GM21737 (cell line): ENCODE measurements at regions not wholly inside any gene's neighbourhood (a gene's known extent, or its start where the extent isn't known, plus 50 kb on each side); places are given as distances from the start of the nearest gene placed in this dataset.
A peak's percentile ranks its signal among the peaks of the same experiment; 100 is the strongest.

Source experiments
- ATAC-seq: cut with Tn5 transposase; IDR thresholded peaks from one replicate; pipeline ENCODE4 v1.9.1; 2021; ENCODE audit warnings: mild to moderate bottlenecking, moderate library complexity; ENCODE audit not compliant: unreplicated experiment

- ATAC-seq, result peak; percentile 31
Observed at GRCh38 chr10:110355141-110355831, 50.6 kb upstream of the SMNDC1 start.

DNA sequence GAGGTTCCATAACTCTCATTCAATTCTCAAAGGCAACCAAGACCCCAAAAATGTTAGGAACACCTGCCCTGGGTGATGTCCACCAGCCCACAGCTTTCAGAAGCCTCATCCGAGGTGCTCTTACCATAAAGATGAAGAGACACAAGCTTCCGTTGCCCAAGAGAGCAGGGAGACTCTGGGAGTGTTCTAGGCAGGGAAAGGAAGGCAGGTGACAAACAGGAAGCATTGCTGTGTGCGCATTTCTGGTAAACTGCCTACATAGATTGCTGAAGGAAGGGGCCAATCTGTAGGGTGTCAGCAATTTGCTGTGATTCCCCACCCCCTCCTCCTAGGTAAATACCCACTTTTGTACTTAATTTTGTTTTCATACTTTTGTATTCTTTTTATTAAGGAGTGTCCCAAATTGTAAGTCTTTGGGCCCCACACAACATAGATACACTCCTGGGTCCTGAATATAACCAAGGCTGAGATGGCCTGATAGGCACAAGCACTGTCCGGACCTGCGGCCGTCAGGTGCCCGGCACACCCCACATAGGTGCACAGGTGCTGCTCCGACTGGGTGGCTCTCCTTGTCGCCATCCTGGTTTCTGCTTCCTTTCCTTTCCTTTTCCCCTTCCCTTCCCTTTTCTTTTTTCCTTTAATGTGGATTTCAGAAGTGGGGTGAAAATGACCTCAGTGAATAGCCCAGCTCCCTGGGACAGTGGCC is 51.4 kb upstream of the SMNDC1 start:
- peak; percentile 13 for ATAC-seq

DNA sequence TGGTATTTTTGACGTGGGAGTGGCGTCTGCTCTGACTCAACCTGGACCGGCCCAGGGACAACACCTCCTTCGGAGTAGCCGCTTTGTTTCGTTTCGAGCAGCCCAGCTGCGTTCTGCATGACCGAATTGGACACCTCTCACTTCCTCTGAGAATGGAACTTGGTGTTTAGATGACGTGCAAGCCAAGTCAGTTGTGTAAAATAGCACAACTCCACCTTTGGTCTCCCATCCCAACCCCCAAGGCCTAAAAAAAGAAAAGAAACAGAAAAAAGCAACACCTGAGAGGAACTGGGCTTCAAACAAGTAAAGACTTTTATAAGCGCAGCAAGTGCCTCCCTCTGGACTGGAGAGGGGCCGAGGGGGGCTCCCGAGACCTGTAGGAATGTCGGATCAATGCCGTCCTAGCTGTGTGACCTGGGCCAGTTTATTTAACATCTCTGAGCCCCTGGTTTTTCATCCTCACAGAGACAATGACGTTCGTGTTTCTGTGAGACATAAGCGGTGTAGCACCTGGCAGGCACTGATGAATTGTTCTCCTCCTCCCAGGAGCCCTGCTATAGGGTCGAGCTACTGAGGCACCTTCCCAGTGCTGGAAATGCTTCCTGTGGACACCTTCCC is 52.0 kb upstream of the SMNDC1 start:
- ATAC-seq, result peak; percentile 75

- no peak for ATAC-seq
Observed at GRCh38 chr10:110357252-110357780, 52.6 kb upstream of the SMNDC1 start.

DNA sequence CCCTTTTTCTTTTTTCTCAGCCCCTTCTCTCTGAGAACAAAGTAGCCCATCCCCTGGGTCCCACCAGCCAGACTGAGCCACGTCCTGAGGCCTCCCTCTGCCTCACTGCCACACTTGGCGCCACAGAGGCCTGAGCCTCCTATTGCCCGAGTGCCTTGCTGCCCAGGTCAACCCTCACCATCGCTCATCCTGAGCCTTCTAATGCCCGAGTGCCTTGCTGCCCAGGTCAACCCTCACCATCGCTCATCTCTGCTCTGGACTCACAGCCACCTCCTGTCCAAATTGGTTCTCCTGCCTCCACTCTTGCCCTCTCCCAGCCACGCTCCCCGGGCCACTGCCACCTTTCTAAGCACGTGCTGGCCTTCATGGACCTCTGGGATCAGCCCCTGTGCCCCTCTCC is 53.2 kb upstream of the SMNDC1 start:
- ATAC-seq, result no peak

DNA sequence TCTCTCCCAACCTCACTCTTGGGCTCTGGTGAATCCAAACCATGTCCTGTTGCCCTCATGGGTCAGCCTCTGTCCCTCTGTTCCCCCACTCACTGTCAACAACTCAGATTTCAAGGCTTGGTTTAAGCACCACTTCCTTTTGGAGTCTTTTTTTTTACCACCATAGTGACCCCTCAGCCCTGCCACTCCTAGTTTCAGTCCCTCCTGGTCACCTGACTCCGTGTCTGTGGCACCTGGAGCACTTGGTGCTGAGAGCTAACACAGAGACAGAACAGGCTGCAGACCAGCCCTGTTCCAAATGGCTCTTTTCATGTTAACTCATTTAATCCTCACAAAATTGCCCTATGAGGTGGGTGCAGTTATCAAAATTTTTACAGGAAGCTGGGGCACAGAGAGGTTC is 53.6 kb upstream of the SMNDC1 start:
- no peak for ATAC-seq

DNA sequence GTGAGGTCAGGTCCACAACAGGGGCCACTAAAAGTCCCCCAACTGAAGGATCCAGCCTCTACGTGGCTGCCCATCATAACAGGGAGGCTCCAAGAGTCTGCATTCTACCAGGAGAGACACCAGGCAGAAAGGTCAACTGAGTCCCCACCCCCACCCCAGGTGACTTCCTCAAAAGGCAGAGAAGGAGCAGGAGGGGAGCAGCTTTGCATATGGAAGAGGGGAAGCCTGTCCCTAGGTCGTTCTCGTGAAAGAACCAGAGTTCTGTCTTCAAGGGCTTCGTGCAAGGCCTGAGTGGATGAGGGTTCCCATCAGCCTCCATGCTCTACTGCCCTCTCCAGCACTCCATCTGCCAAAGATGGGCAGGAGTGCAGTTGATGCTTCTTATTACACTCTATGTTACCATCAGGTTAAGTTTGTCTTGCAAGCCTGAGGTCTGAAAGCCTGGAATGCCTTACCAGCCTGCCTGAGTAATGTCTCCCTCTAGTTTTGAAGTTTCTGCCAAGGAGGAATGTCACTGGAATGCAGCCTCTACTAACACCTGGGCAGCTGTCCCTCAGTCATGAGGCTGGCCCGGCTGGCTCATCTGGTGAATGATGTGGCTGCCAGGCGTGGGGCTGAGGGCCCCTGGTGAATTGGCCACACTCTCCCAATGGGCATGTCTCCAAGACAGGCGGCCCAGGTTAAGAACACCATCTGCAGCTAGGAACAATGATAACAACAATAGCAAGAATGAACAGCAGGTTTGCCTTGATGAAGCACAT is 54.3 kb upstream of the SMNDC1 start:
- no peak for ATAC-seq

DNA sequence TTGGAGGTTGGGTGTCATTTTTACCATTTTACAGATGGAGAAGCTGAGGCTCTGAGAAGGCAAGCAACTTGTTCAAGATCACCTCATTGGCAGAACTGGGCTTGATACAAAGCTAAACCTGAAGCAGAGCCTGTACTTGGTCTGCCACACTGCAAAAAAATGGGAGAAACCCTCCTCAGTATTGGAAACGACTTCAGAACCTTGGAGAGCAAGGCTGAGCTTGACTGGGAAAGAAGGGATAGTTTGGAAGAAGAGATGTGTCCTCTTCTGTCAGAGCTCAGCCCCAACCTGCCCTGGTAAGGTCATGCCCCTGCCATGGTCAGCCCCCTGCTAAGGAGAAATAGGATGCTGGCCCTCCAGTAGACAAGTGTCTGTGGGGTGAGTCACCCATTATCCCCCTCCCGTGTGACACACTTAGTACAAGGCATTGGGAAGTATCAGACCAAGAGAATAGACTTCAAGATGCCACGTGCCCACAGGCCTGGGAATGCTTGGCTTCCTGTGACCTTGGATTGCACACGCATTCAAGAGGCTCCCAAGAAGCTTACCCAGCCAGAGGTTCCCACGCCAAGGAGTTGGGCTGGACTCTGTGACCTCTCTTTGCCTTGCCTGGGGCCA is 56.2 kb upstream of the SMNDC1 start:
- ATAC-seq, result no peak

GRCh38 chr10:110361800-110362456 is 57.2 kb upstream of the SMNDC1 start:
- ATAC-seq, result no peak

DNA sequence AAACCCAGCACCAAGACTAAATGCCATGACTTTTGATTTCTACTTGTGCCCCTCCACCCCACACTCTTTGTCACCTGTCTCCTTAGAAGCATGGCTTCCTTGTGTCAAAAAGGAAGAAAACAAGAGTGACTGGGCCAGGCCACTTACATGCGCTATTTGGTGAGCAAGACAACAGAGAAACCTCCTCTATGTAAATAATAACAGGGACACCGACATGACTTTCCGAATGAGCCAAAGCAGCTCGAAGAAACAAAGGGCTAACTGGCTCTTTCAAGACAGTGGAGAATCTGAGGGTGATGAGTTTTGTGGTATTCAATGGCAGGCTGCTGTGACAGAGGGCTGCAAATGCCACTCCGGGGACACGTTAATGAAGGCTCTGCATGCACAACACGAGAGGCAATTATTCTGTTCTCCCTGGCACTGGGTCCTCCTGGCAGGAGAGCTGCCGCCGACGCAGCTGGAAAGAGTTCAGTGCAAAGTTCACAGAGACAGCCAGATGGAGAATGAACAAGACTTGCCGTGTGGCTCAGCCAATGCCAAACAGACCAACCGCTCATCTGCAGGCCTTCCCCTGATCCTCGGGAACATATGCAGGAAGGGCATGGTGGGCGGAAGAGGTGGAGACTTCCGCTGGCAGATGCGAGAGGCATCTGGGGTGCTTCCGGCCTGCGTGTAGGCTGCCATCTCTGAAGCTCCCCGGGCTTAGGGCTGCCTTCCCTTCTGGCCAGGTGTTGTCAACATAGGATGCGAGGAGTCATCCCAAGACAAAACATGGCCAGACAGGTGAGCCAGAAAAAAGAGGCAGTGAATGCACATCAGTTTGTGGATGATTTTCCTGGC is 59.1 kb upstream of the SMNDC1 start:
- ATAC-seq, result no peak

DNA sequence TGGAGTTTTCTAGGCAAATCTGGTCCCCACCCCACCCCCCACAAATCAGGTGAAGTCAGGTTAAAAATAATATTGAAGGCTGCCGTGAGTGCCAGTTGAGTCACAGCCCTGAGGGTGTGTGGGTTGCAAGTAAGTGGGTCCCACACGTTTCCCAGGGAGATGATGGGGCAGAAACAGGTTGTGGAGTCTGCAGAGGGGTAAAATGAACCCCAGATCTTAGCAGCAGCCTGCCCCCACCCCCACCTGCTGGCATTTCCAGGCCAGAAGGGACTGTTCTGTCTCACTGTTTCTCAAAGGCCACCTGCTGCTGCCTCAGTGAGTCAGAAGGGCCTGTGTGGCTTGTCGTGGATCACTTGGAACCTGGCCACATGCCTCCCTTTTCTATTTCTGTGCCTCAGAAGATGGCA is 59.8 kb upstream of the SMNDC1 start:
- ATAC-seq, result no peak

DNA sequence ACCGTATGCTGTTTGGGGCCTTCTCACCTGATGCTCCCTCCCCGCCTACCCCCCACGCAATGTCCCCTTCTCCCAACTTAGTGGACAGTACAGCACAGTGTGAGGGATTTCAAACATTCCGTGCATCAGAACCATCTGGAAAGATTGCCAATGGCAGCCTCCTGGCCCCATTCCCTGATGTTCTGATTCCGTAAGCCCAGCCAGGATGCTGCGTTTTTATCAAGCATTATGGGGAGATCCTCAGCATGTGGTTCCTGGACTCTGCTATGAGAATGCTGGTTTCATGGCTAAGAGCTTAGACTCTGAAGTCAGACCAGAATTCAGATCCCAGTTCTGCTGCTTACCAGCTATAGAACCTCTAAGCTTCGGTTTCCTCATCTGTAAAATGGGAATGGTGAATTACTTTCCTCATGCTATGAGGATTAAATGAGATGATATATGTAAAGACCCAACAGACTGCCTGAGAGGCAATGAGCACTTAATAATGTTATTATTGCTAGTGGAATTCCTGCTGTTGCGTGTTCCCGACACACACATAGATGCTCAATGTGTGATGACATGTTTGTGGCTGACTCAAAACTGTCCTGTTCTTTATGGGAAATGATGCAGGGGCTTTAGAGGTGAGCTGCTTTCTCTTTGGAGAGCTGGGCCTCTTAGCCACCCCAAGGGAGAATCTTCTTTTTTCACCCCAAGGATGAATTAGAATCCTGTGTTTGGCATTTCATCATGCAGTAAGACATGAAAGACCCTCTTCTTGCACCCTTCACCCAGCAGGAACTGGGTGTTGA is 60.8 kb upstream of the SMNDC1 start:
- ATAC-seq, result no peak

DNA sequence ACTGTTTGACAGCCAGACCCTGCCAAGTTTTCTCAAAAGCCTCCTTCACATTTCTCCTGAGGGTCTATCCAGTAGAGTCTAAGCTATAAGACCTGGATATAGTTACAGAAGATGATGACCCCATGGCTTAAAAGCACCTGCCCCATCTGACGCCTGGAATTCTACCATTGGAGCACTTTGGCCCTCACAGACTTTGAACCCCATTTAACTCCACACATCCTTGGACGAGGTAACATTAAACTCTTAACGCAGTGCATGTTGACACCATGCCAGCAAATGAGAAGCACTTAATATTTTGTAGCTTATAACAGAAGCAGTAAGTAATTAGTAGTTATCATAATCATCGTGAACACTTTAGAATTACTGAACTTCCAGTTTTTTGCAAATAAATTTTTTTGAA is 61.9 kb upstream of the SMNDC1 start:
- ATAC-seq, result no peak

DNA sequence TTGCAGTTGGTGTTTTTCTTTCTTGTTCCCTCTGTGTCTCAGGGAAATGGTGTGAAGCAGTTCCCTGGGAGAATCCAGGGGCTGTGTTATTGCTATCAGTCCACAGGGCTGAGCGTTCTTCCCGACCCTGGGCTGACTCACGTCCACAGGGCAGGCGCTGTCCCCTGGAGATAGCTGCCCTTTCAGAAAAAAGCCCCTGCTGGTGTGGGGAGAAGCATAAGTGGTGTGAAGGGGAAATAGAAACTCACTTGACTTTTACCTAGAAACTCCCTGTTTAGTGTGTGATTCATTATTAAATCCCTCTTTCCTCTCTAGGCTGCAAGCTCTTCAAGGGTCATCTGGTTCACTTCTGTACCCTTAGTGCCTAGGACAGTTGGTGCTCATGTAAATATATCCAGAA is 63.3 kb upstream of the SMNDC1 start:
- peak; percentile 65 for ATAC-seq

GRCh38 chr10:110368556-110368955 is 63.8 kb upstream of the SMNDC1 start:
- peak; percentile 7 for ATAC-seq

- ATAC-seq, result no peak
Observed at GRCh38 chr10:110370006-110370405, 65.3 kb upstream of the SMNDC1 start.

DNA sequence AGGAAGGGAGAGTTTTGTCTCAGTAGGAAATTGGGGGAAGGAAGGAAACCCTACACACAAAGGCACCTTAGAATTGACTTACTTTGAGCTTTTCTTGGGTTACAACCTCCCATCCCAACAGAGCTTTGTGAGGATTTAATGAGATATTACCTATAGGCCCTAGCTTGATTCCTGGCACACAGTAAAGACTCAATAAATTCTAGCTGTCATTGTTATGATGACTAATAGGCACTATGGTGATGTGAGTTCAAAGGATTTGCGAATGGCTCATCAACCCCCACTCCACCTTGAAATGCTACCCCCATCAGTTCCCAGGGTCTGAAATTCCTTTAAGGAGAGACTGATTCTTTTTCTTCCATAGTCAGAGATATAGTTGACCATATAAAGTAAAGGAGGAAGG is 67.9 kb upstream of the SMNDC1 start:
- no peak for ATAC-seq

DNA sequence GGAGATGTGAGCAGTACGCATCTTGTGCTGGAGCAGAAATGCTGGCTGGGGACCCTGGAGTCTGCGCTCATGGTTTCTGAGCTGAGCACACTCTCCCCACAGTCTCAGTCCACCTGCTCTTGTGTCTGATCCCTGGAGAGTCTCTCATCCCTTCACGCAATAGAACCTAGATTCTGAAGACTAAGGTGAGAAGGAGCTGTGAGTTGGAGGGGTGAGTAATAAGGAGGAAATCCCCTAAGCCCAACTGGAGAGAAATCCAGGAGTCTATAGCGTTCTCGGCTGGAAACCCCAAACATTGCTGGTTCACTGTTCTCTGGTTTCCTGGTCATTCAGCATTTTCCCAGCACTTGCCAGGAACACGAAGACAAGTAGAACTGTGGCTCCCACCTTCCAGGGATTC is 68.3 kb upstream of the SMNDC1 start:
- no peak for ATAC-seq
